ENCODE measurements at regions not wholly inside any gene's neighbourhood (a gene's known extent, or its start where the extent isn't known, plus 50 kb on each side); places are given as distances from the start of the nearest gene placed in this dataset.

- no peak for TF ChIP-seq POLR2A (IDR thresholded peaks at IDR 0.05)
- TF ChIP-seq CTCF (IDR thresholded peaks at IDR 0.05) = no peak
- intact Hi-C loops (cut with DNase I; ENCODE audit: low total_unique reads) = no loop called here
- H3K4me3 ChIP-seq (ENCODE audit: low read depth, poor library complexity, severe bottlenecking) = no peak overlapping the region
- WGBS, 2 donors = 68 to 78% methylated on average over 4 of the region's 4 CpGs
- DNase-seq (ENCODE audit: low spot score in 2 of 2) = no peak
Measured at GRCh38 chr9:78940121-78940855, 631.5 kb upstream of the TLE4 start.

- intact Hi-C loops (cut with DNase I; ENCODE audit: low total_unique reads) = no loop called here
- DNase-seq (ENCODE audit: low spot score in 2 of 2) = no peak
- no peak overlapping the region for H3K4me3 ChIP-seq (ENCODE audit: low read depth, poor library complexity, severe bottlenecking)
- WGBS, 2 donors = 59 to 62% methylated on average over 2 of the region's 2 CpGs
- TF ChIP-seq CTCF (IDR thresholded peaks at IDR 0.05) (no peak), POLR2A (IDR thresholded peaks at IDR 0.05) (no peak)
Measured at GRCh38 chr9:78954286-78954685, 617.5 kb upstream of the TLE4 start.

DNA sequence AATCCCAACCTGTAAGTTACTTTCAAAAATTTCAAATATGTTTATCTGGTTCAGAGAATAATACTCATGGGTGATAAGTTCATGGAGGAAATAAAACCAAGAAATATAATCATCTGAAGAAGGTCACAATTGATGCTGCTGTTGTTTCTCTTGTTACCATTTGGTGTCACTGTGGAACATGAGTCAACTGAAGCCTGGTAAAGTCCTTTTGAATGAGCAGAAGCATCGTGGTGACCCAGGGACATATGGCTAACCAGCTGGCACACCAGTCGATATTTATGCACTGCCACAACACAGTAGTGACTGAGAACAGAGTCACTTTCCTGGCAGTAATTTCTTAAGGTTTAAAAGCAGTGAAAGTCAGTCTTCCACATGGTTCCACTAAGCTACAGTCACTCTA, 612.9 kb upstream of the TLE4 start:
- intact Hi-C loops (cut with DNase I; ENCODE audit: low total_unique reads) = no loop called here
- DNase-seq (ENCODE audit: low spot score in 2 of 2) = no peak
- no peak for TF ChIP-seq POLR2A (IDR thresholded peaks at IDR 0.05)
- TF ChIP-seq CTCF (IDR thresholded peaks at IDR 0.05) = no peak
- 63 to 73% methylated on average over 2 of the region's 2 CpGs for WGBS, 2 donors
- H3K4me3 ChIP-seq (ENCODE audit: low read depth, poor library complexity, severe bottlenecking) = no peak overlapping the region

- TF ChIP-seq CTCF (IDR thresholded peaks at IDR 0.05) (no peak), POLR2A (IDR thresholded peaks at IDR 0.05) (no peak)
- H3K4me3 ChIP-seq (ENCODE audit: low read depth, poor library complexity, severe bottlenecking) = no peak overlapping the region
- no peak for DNase-seq (ENCODE audit: low spot score in 2 of 2)
- 56 to 70% methylated on average over 2 of the region's 2 CpGs for WGBS, 2 donors
- intact Hi-C loops (cut with DNase I; ENCODE audit: low total_unique reads) = no loop called here
Measured at GRCh38 chr9:78962156-78962555, 609.6 kb upstream of the TLE4 start.

- no peak for DNase-seq (ENCODE audit: low spot score in 2 of 2)
- intact Hi-C loops (cut with DNase I; ENCODE audit: low total_unique reads) = no loop called here
- no peak overlapping the region for H3K4me3 ChIP-seq (ENCODE audit: low read depth, poor library complexity, severe bottlenecking)
Measured at GRCh38 chr9:78963911-78964310, 607.9 kb upstream of the TLE4 start.

More at GRCh38 chr9:78963911-78964310, 607.9 kb upstream of the TLE4 start:
- TF ChIP-seq CTCF (IDR thresholded peaks at IDR 0.05) = no peak
- no peak for TF ChIP-seq POLR2A (IDR thresholded peaks at IDR 0.05)
